HL-60 (cell line): ENCODE measurements at regions not wholly inside any gene's neighbourhood (a gene's known extent, or its start where the extent isn't known, plus 50 kb on each side); places are given as distances from the start of the nearest gene placed in this dataset.

Experiments
- DNase-seq, 2 experiments: peaks; one replicate each; pipeline ENCODE4 v3.0.0-alpha.2; 2010 to 2020; ENCODE audit warnings: low read depth in 1 of 2, low spot score in 1 of 2
- H3K27ac ChIP-seq: fragments of 250-450 bp; sonication (Bioruptor Pico); replicated peaks from 2 replicates; pipeline ENCODE4 v1.5.1; 2020; ENCODE audit warnings: mild to moderate bottlenecking, moderate library complexity
- H3K27me3 ChIP-seq: fragments of 250-450 bp; sonication (Bioruptor Pico); 2 replicates; pipeline ENCODE4 v1.5.1; 2021; ENCODE audit warnings: mild to moderate bottlenecking, moderate library complexity; ENCODE audit not compliant: insufficient read depth, poor library complexity, severe bottlenecking
- H3K4me3 ChIP-seq: replicated peaks from 2 replicates; pipeline ENCODE4 v1.5.1; 2011; ENCODE audit warnings: mild to moderate bottlenecking, control low read depth, low read length; ENCODE audit not compliant: insufficient read depth
- GABPA ChIP-seq: IDR thresholded peaks from 2 replicates; pipeline ENCODE4 v1.6.1; 2012; ENCODE audit warnings: low read depth
- POLR2AphosphoS5 ChIP-seq: IDR thresholded peaks from 2 replicates; pipeline ENCODE4 v1.6.1; 2012; ENCODE audit warnings: low read depth
- SPI1 ChIP-seq: IDR thresholded peaks from 2 replicates; pipeline ENCODE4 v1.6.1; 2012; ENCODE audit warnings: low read depth, mild to moderate bottlenecking, borderline replicate concordance
- TF ChIP-seq, protein P1 (sequence below): IDR thresholded peaks from one replicate; pipeline ENCODE4 v1.5.1; 2011; ENCODE audit warnings: low read length, control low read depth, inconsistent platforms; ENCODE audit not compliant: insufficient read depth
- TF ChIP-seq, protein P2 (sequence below): IDR thresholded peaks from 2 replicates; pipeline ENCODE4 v1.6.1; 2012; ENCODE audit warnings: low read depth; ENCODE audit not compliant: insufficient replicate concordance

DNA sequence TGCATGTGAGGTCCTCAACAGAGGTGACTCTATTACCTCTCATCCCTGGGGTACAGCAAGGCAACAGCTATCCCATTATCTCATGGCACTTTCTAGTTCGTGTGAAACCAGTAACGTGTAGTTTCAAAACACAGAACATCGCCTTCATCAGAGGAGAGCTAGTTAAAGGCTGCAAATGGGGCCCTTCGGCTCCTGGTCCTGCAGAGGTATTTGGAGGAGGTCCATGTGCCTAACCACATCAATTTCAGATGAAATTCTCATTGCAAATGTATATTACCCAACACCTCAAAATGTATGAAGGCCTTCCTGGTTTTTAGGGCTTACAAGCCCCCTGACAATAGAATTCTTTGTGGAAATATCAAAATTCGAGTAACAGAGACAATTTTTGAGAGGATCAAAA, 95.7 kb upstream of the PSMD7 start:
- TF ChIP-seq SPI1 (no peak), POLR2AphosphoS5 (no peak), GABPA (no peak)
- TF ChIP-seq, protein P1, sequence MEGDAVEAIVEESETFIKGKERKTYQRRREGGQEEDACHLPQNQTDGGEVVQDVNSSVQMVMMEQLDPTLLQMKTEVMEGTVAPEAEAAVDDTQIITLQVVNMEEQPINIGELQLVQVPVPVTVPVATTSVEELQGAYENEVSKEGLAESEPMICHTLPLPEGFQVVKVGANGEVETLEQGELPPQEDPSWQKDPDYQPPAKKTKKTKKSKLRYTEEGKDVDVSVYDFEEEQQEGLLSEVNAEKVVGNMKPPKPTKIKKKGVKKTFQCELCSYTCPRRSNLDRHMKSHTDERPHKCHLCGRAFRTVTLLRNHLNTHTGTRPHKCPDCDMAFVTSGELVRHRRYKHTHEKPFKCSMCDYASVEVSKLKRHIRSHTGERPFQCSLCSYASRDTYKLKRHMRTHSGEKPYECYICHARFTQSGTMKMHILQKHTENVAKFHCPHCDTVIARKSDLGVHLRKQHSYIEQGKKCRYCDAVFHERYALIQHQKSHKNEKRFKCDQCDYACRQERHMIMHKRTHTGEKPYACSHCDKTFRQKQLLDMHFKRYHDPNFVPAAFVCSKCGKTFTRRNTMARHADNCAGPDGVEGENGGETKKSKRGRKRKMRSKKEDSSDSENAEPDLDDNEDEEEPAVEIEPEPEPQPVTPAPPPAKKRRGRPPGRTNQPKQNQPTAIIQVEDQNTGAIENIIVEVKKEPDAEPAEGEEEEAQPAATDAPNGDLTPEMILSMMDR = no peak
- TF ChIP-seq, protein P2, sequence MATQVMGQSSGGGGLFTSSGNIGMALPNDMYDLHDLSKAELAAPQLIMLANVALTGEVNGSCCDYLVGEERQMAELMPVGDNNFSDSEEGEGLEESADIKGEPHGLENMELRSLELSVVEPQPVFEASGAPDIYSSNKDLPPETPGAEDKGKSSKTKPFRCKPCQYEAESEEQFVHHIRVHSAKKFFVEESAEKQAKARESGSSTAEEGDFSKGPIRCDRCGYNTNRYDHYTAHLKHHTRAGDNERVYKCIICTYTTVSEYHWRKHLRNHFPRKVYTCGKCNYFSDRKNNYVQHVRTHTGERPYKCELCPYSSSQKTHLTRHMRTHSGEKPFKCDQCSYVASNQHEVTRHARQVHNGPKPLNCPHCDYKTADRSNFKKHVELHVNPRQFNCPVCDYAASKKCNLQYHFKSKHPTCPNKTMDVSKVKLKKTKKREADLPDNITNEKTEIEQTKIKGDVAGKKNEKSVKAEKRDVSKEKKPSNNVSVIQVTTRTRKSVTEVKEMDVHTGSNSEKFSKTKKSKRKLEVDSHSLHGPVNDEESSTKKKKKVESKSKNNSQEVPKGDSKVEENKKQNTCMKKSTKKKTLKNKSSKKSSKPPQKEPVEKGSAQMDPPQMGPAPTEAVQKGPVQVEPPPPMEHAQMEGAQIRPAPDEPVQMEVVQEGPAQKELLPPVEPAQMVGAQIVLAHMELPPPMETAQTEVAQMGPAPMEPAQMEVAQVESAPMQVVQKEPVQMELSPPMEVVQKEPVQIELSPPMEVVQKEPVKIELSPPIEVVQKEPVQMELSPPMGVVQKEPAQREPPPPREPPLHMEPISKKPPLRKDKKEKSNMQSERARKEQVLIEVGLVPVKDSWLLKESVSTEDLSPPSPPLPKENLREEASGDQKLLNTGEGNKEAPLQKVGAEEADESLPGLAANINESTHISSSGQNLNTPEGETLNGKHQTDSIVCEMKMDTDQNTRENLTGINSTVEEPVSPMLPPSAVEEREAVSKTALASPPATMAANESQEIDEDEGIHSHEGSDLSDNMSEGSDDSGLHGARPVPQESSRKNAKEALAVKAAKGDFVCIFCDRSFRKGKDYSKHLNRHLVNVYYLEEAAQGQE = no peak
- no peak overlapping the region for H3K4me3 ChIP-seq
- DNase-seq = no peak
- peaks cover 5% of the 10 kb centered on the region for H3K27me3 ChIP-seq
- no peak overlapping the region for H3K27ac ChIP-seq

DNA sequence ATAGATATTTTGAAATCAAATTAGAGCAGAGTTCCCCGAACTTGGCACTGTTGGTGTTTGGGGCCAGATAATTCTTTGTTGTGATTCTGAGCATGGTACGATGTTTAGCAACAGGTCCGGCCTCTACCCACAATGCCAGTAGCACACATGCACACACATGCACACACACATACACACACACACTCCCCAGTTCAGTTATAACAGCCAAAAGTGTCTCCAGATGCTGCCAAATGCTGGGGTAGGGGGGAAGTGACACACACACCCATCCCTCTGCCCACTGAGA, 96.8 kb upstream of the PSMD7 start:
- no peak for DNase-seq
- Histone ChIP-seq H3K27ac (no peak overlapping the region), H3K4me3 (no peak overlapping the region), H3K27me3 (peaks cover 5% of the 10 kb centered on the region)
- TF ChIP-seq GABPA (no peak), SPI1 (no peak), POLR2AphosphoS5 (no peak)
- TF ChIP-seq, protein P1 = no peak
- TF ChIP-seq, protein P2 = no peak

DNA sequence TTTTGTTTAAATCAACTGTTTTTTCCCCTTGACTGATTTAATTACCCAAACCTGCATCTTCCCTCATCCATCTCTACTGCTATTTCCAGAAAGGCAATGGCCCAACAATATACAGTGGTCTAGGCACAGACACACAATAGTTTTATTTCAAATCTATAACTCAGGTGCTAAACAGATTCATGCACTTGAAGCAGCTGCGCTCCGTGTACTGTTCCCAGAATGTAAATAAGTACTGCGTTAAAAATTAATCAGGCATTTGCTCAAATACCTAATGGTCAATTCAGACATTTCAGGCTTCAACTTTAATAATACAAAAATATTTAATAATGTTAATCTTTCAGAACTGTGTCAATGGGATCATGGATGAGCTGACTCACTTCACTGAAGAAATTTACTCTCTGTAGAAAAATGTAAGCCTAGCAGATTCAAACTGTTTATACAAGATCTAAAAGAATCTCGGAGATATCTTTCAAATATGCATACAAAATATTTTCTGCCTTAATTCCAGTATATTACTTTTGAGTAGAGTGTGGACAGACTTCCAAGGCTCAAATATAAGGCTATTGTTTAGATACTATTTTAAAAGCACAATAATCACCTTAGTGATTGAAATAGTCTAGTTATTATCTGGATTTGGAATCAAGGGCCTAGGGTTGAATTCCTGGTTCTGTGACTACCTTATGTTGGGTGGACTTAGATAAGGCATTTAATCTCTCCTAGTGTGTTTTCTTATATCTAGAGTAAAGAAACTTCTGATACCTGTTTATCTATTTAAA, 97.4 kb upstream of the PSMD7 start:
- H3K27ac ChIP-seq = no peak overlapping the region
- DNase-seq = no peak
- TF ChIP-seq, protein P2 = no peak
- TF ChIP-seq POLR2AphosphoS5 (no peak), SPI1 (no peak), GABPA (no peak)
- TF ChIP-seq, protein P1 = no peak
- peaks cover 5% of the 10 kb centered on the region for H3K27me3 ChIP-seq
- no peak overlapping the region for H3K4me3 ChIP-seq
